ENCODE measurements at regions not wholly inside any gene's neighbourhood (a gene's known extent, or its start where the extent isn't known, plus 50 kb on each side); places are given as distances from the start of the nearest gene placed in this dataset.
"Not testable (repeated sequence)": the region's sequence is repeated elsewhere in the genome, so short reads cannot be mapped to it uniquely, and the experiment has no call there.

DNA sequence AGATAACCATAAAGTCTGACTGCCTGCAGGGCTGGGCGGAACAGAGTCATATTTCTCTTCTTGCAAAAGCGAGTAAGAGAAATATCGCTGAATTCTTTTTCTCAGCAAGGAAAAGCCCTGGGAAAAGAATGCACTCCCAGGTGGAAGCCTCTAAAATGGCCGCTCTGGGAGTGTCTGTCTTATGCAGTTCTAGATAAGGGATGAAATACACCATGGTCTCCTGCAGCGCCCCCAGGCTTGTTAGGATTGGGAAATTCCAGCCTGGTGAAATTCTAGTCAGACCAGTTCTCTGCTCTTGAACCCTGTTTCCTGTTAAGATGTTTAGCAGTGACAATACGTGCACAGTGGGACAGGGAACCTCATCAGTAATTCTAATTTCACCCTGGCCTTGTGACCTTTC lies 362.2 kb downstream of the GJA1 start:
- H3K9me3 ChIP-seq (ENCODE audit: control insufficient read depth, low read length); H3K4me3 ChIP-seq (ENCODE audit: insufficient read depth, low read depth, low read length); H3K4me1 ChIP-seq (ENCODE audit: control insufficient read depth, insufficient read depth, low read length); H3K36me3 ChIP-seq (ENCODE audit: control insufficient read depth, insufficient read depth, low read length); H3K27ac ChIP-seq (ENCODE audit: insufficient read depth, low read depth, low read length, poor library complexity, severe bottlenecking); H3K27me3 ChIP-seq (ENCODE audit: control insufficient read depth, insufficient read depth, low read length, poor library complexity, severe bottlenecking): not testable (repeated sequence)
- 95% methylated on average over 6 of the region's 6 CpGs for WGBS, 2 experiments

DNA sequence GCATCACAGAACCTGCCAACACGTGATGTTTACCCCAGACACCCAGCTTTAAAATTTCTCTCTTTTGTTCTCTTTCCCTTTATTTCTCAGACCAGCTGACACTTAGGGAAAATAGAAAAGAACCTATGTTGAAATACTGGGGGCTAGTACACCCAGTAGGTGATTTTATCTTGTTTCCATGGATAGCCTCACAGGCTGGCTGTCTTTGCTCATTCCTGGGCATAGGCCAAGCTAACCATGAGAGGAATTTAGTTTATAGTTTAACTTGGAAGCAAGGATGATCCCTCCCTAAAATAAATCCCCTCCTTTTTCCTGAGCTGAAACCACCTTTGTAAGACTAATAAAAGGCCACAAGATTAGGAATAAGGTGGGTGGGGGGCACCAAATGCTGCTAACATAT lies 362.7 kb downstream of the GJA1 start:
- not testable (repeated sequence) for H3K4me3 ChIP-seq (ENCODE audit: insufficient read depth, low read depth, low read length)
- WGBS, 2 experiments, result 91 to 100% methylated on average over 1 of the region's 1 CpG

DNA sequence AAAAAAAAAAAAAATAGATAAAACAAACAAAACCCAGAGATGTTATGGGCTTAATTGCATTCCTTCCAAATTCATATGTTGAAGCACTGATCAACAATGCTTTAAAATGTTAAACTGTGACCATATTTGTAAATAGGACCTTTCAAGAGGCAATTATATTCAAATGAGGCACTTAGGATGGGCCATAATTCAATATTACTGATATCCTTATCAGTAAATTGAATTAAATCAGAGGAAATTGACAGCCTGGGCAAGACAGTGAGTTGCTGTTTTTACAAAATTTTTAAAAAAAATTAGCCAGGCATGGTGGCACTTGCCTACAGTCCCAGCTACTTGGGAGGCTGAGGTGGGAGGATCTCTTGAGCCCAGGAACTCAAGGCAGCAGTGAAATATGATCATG lies 364.1 kb downstream of the GJA1 start:
- no peaks in the 10 kb centered on the region for H3K36me3 ChIP-seq (ENCODE audit: control insufficient read depth, insufficient read depth, low read length)
- H3K4me3 ChIP-seq (ENCODE audit: insufficient read depth, low read depth, low read length), result no peak overlapping the region
- H3K27ac ChIP-seq (ENCODE audit: insufficient read depth, low read depth, low read length, poor library complexity, severe bottlenecking), result no peak overlapping the region
- H3K27me3 ChIP-seq (ENCODE audit: control insufficient read depth, insufficient read depth, low read length, poor library complexity, severe bottlenecking), result no peaks in the 10 kb centered on the region
- H3K4me1 ChIP-seq (ENCODE audit: control insufficient read depth, insufficient read depth, low read length), result no peaks in the 10 kb centered on the region
- no peaks in the 10 kb centered on the region for H3K9me3 ChIP-seq (ENCODE audit: control insufficient read depth, low read length)

More for the DNA sequence above, 362.7 kb downstream of the GJA1 start:
- H3K4me1 ChIP-seq (ENCODE audit: control insufficient read depth, insufficient read depth, low read length); H3K27ac ChIP-seq (ENCODE audit: insufficient read depth, low read depth, low read length, poor library complexity, severe bottlenecking); H3K9me3 ChIP-seq (ENCODE audit: control insufficient read depth, low read length); H3K36me3 ChIP-seq (ENCODE audit: control insufficient read depth, insufficient read depth, low read length); H3K27me3 ChIP-seq (ENCODE audit: control insufficient read depth, insufficient read depth, low read length, poor library complexity, severe bottlenecking): not testable (repeated sequence)

- 77 to 94% methylated on average over 1 of the region's 1 CpG for WGBS, 2 experiments
Measured at GRCh38 chr6:121800047-121800446, 364.6 kb downstream of the GJA1 start.

DNA sequence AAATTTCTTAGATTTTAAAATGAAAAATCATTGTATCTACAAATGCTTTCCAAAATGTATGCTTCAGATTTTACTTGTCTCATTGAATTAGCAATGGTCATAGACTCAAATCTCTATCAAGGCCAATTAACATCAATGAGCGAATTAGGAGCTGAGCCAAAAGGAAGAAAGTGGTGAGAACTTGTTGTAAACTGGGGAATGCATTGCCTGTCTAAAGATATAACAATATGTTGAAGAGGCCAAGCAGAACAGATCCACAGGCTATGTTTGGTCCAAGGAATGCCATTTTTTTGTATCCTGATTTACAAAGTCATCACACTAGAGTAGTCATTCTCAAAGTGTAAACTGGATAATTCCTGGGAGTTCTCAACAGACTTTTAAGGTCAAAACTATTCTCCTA lies 370.7 kb downstream of the GJA1 start:
- H3K27me3 ChIP-seq (ENCODE audit: control insufficient read depth, insufficient read depth, low read length, poor library complexity, severe bottlenecking), result no peaks in the 10 kb centered on the region
- H3K4me1 ChIP-seq (ENCODE audit: control insufficient read depth, insufficient read depth, low read length), result peaks cover 2% of the 10 kb centered on the region
- no peak overlapping the region for H3K4me3 ChIP-seq (ENCODE audit: insufficient read depth, low read depth, low read length)
- H3K27ac ChIP-seq (ENCODE audit: insufficient read depth, low read depth, low read length, poor library complexity, severe bottlenecking), result no peak overlapping the region
- no peaks in the 10 kb centered on the region for H3K36me3 ChIP-seq (ENCODE audit: control insufficient read depth, insufficient read depth, low read length)
- H3K9me3 ChIP-seq (ENCODE audit: control insufficient read depth, low read length), result no peaks in the 10 kb centered on the region
- 89 to 100% methylated on average over 1 of the region's 1 CpG for WGBS, 2 experiments

More at GRCh38 chr6:121800047-121800446, 364.6 kb downstream of the GJA1 start:
- no peaks in the 10 kb centered on the region for H3K9me3 ChIP-seq (ENCODE audit: control insufficient read depth, low read length)
- H3K4me3 ChIP-seq (ENCODE audit: insufficient read depth, low read depth, low read length), result no peak overlapping the region
- H3K27ac ChIP-seq (ENCODE audit: insufficient read depth, low read depth, low read length, poor library complexity, severe bottlenecking), result no peak overlapping the region
- no peaks in the 10 kb centered on the region for H3K36me3 ChIP-seq (ENCODE audit: control insufficient read depth, insufficient read depth, low read length)
- H3K27me3 ChIP-seq (ENCODE audit: control insufficient read depth, insufficient read depth, low read length, poor library complexity, severe bottlenecking), result no peaks in the 10 kb centered on the region
- H3K4me1 ChIP-seq (ENCODE audit: control insufficient read depth, insufficient read depth, low read length), result no peaks in the 10 kb centered on the region

DNA sequence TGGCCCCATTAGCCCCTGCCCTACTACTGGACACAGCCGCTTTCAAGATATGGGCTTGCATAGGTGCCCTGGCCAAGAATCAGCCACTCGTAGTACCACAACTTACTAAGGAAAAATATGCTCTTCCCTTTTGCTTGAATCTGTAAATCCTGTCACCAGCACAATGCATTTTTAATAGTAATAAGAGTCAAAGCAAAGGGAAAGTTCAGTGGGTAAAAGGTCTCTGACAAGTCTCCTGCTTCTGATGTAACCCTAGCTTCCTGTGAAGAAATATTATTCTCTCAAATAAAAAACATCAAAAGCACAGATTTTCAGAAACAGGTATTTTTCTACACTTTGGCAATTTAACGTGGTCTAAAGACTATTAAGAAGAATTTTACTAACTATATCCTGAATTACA lies 373.8 kb downstream of the GJA1 start:
- no peaks in the 10 kb centered on the region for H3K27me3 ChIP-seq (ENCODE audit: control insufficient read depth, insufficient read depth, low read length, poor library complexity, severe bottlenecking)
- no peak overlapping the region for H3K27ac ChIP-seq (ENCODE audit: insufficient read depth, low read depth, low read length, poor library complexity, severe bottlenecking)
- no peaks in the 10 kb centered on the region for H3K9me3 ChIP-seq (ENCODE audit: control insufficient read depth, low read length)
- peaks cover 13% of the 10 kb centered on the region for H3K4me1 ChIP-seq (ENCODE audit: control insufficient read depth, insufficient read depth, low read length)
- 98 to 99% methylated on average over 3 of the region's 3 CpGs for WGBS, 2 experiments
- H3K4me3 ChIP-seq (ENCODE audit: insufficient read depth, low read depth, low read length), result no peak overlapping the region
- no peaks in the 10 kb centered on the region for H3K36me3 ChIP-seq (ENCODE audit: control insufficient read depth, insufficient read depth, low read length)

- 96 to 99% methylated on average over 6 of the region's 7 CpGs for WGBS, 2 experiments
- H3K36me3 ChIP-seq (ENCODE audit: control insufficient read depth, insufficient read depth, low read length), result no peaks in the 10 kb centered on the region
- no peak overlapping the region for H3K4me3 ChIP-seq (ENCODE audit: insufficient read depth, low read depth, low read length)
- peak overlapping the region; percentile 8 for H3K27ac ChIP-seq (ENCODE audit: insufficient read depth, low read depth, low read length, poor library complexity, severe bottlenecking)
- peaks cover 13% of the 10 kb centered on the region for H3K4me1 ChIP-seq (ENCODE audit: control insufficient read depth, insufficient read depth, low read length)
- no peaks in the 10 kb centered on the region for H3K27me3 ChIP-seq (ENCODE audit: control insufficient read depth, insufficient read depth, low read length, poor library complexity, severe bottlenecking)
- H3K9me3 ChIP-seq (ENCODE audit: control insufficient read depth, low read length), result no peaks in the 10 kb centered on the region
Measured at GRCh38 chr6:121810158-121811032, 374.9 kb downstream of the GJA1 start.

GRCh38 chr6:121811106-121811505 lies 375.7 kb downstream of the GJA1 start:
- Histone ChIP-seq H3K27me3 (ENCODE audit: control insufficient read depth, insufficient read depth, low read length, poor library complexity, severe bottlenecking) (no peaks in the 10 kb centered on the region), H3K27ac (ENCODE audit: insufficient read depth, low read depth, low read length, poor library complexity, severe bottlenecking) (no peak overlapping the region), H3K4me3 (ENCODE audit: insufficient read depth, low read depth, low read length) (no peak overlapping the region)

GRCh38 chr6:121816361-121816760 lies 380.9 kb downstream of the GJA1 start:
- peaks cover 3% of the 10 kb centered on the region for H3K36me3 ChIP-seq (ENCODE audit: control insufficient read depth, insufficient read depth, low read length)
- H3K4me1 ChIP-seq (ENCODE audit: control insufficient read depth, insufficient read depth, low read length), result peaks cover 9% of the 10 kb centered on the region
- no peaks in the 10 kb centered on the region for H3K27me3 ChIP-seq (ENCODE audit: control insufficient read depth, insufficient read depth, low read length, poor library complexity, severe bottlenecking)
- 87 to 89% methylated on average over 4 of the region's 4 CpGs for WGBS, 2 experiments
- H3K4me3 ChIP-seq (ENCODE audit: insufficient read depth, low read depth, low read length), result no peak overlapping the region
- H3K9me3 ChIP-seq (ENCODE audit: control insufficient read depth, low read length), result peaks cover 6% of the 10 kb centered on the region
- no peak overlapping the region for H3K27ac ChIP-seq (ENCODE audit: insufficient read depth, low read depth, low read length, poor library complexity, severe bottlenecking)

More at GRCh38 chr6:121811106-121811505, 375.7 kb downstream of the GJA1 start:
- H3K9me3 ChIP-seq (ENCODE audit: control insufficient read depth, low read length), result no peaks in the 10 kb centered on the region
- peaks cover 13% of the 10 kb centered on the region for H3K4me1 ChIP-seq (ENCODE audit: control insufficient read depth, insufficient read depth, low read length)
- WGBS, 2 experiments, result 80 to 82% methylated on average over 2 to 3 of the region's 3 CpGs
- H3K36me3 ChIP-seq (ENCODE audit: control insufficient read depth, insufficient read depth, low read length), result no peaks in the 10 kb centered on the region

GRCh38 chr6:121816906-121817540 lies 381.6 kb downstream of the GJA1 start:
- Histone ChIP-seq H3K27ac (ENCODE audit: insufficient read depth, low read depth, low read length, poor library complexity, severe bottlenecking) (no peak overlapping the region), H3K4me3 (ENCODE audit: insufficient read depth, low read depth, low read length) (no peak overlapping the region), H3K27me3 (ENCODE audit: control insufficient read depth, insufficient read depth, low read length, poor library complexity, severe bottlenecking) (no peaks in the 10 kb centered on the region), H3K9me3 (ENCODE audit: control insufficient read depth, low read length) (peaks cover 6% of the 10 kb centered on the region), H3K4me1 (ENCODE audit: control insufficient read depth, insufficient read depth, low read length) (peaks cover 2% of the 10 kb centered on the region), H3K36me3 (ENCODE audit: control insufficient read depth, insufficient read depth, low read length) (peaks cover 3% of the 10 kb centered on the region)
